ENCODE measurements at regions not wholly inside any gene's neighbourhood (a gene's known extent, or its start where the extent isn't known, plus 50 kb on each side); places are given as distances from the start of the nearest gene placed in this dataset.

DNA sequence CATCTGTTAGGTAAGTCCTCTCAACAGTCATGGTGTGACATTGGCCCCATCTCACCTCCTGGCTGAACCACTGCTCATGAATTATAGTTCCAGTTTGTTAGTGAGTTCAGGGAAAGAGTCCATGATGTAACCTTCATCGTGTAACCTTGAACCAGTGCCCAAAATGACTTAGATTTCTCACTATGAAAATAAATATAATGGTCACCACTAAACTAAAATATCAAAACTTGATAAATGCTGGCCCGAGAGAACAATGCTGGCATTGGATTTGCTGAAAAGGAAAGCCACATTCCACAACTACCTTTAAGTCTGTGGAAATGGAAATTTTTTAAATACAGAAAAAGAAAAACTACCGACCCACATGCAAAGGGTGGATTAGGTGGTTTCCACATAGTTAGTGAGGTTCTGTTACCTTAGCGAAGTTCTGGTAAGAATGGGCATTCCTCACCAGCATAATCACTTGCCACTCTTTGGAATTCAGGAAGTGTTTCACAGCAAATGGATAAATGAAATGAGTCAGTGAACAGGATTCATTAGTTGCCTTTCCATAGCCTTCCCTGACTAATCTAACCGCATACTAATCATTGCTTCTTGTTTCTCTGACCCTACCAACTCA lies 133.9 kb upstream of the CTAGE1 start:
- TF ChIP-seq, protein P1, sequence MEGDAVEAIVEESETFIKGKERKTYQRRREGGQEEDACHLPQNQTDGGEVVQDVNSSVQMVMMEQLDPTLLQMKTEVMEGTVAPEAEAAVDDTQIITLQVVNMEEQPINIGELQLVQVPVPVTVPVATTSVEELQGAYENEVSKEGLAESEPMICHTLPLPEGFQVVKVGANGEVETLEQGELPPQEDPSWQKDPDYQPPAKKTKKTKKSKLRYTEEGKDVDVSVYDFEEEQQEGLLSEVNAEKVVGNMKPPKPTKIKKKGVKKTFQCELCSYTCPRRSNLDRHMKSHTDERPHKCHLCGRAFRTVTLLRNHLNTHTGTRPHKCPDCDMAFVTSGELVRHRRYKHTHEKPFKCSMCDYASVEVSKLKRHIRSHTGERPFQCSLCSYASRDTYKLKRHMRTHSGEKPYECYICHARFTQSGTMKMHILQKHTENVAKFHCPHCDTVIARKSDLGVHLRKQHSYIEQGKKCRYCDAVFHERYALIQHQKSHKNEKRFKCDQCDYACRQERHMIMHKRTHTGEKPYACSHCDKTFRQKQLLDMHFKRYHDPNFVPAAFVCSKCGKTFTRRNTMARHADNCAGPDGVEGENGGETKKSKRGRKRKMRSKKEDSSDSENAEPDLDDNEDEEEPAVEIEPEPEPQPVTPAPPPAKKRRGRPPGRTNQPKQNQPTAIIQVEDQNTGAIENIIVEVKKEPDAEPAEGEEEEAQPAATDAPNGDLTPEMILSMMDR (IDR thresholded peaks at IDR 0.05; ENCODE audit: insufficient read depth, low read depth, low read length), result no peak
- no peak overlapping the region for H3K4me3 ChIP-seq (ENCODE audit: low read depth, low read length)
- peak; percentile 58 for DNase-seq (ENCODE audit: low read depth)

DNA sequence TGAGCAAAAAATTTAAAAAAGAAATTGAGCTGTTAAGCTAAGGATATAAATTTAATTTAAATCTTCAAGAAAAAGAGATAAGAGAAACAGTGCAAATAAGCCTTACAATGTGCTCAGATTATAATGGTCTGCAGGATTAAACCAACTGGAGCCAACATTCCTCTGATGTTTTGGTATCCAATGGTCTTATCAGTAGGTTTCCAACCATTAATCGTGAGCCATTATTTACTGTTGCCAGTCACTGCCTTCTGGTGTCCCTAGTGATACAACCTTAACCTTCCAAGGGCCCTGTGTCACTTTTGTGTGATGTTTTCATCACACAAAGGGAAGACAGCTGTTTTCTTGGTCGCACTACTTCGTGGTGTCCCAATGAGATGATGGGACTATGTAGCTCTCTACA lies 134.5 kb upstream of the CTAGE1 start:
- DNase-seq (ENCODE audit: low read depth), result peak; percentile 3
- H3K4me3 ChIP-seq (ENCODE audit: low read depth, low read length), result no peak overlapping the region
- TF ChIP-seq, protein P1 (IDR thresholded peaks at IDR 0.05; ENCODE audit: insufficient read depth, low read depth, low read length), result no peak

DNA sequence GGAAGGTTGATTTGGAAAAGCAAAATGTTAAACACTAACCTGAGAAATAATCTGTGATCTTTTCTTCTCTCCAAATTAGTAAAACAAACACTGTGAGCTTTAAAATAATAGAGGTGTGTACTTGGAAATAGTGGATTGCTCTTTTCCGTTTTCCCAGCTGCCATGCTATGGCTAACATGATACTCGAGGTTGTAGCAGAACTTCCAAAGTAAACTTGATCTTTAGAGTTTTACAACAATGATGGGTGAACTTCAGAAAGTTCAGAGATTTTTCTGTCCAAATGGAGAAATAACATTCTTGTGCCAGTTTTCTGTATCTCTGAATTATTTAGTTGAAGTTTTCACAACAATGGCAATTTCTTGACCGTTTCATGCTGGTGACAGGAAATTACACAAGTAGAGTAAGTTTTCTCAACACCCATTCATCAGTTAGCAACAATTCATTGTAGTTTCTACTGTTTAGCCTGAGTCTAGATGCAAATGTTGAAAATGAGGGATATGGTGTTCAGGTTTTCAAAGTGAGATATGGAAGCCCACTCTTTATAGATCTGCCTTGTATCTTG lies 135.3 kb upstream of the CTAGE1 start:
- TF ChIP-seq, protein P1 (IDR thresholded peaks at IDR 0.05; ENCODE audit: insufficient read depth, low read depth, low read length), result no peak
- no peak overlapping the region for H3K4me3 ChIP-seq (ENCODE audit: low read depth, low read length)
- DNase-seq (ENCODE audit: low read depth), result no peak

DNA sequence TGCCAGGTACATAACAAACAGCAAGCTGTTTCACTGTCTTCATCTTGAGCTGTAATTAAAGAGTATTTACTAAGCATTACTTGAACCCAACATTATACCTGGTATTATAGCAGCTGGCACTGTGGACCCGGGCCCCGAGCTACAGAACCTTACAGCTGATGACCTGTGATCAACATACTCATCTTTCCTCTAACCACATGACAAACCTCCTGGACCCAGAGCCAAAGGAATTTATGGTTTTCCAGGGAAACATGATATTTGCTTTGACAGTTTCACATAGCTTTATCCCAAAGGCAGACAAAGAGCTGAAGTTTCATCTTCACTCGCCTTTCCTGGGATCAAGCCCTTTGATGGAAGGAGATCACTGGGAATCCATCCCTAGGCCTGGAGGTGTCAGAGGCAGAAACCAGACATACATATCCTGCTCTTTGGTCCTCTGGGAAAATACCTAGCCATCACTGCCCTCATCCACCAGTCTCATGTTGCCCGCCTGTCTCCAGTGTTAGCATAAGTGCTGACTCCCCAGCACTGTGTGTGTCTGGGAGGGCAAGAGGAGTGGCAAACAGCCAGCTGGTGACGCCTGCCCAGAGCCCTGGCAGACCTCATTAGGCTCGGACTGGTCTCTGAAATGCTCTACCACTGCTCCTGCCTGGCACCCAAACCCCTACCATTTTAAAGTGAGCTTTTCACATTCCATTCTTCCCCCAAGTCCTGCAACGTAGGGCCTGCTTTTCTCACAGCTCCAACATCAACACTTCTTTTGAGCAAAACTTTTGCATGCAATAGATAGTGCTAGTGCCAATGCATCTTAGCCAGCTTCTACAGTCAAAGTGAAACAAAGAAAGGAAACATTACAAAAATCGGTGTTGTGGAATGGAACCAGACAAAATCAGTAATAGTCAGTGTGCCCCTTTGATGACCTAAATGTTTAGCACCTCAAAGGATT lies 138.8 kb upstream of the CTAGE1 start:
- DNase-seq (ENCODE audit: low read depth), result peak; percentile 21
- H3K4me3 ChIP-seq (ENCODE audit: low read depth, low read length), result no peak overlapping the region
- TF ChIP-seq, protein P1 (IDR thresholded peaks at IDR 0.05; ENCODE audit: insufficient read depth, low read depth, low read length), result no peak

DNA sequence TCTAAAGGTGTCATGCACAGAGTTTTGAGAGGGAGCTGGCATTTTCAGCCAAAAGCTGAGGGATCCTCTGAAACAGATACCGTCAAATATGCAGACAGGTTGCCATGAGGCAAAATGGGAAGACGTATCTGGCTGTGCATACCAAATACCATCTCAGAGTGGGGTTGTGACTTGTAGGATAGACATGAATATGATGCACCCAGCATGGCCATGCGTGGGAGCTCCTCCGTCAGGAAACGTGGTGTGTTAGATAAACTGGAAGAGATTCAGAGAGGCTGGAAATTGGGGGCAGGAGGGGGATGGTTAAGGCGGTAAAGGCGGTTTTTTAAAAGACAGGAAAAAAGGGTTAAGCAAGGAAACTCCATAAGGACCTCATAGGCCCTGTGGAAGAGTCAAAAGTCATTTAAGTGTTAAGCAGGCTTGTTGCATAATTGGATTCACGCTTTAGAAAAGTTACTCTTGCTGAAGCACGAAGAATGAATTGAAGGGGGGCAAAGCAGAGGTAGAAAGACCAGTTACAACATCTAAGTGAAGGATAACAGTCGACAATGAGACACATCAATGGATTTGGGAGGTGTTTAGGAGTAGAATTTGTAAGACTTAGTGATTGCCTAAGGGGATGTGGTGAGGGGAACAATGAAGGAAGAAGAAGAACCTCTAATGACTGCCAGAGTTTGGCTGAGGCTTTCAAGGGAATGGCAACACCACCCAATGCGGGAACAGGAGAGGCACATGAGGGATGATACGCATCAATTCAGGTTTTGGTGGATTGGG lies 139.6 kb upstream of the CTAGE1 start:
- DNase-seq (ENCODE audit: low read depth), result peak; percentile 4
- no peak overlapping the region for H3K4me3 ChIP-seq (ENCODE audit: low read depth, low read length)
- TF ChIP-seq, protein P1 (IDR thresholded peaks at IDR 0.05; ENCODE audit: insufficient read depth, low read depth, low read length), result no peak

DNA sequence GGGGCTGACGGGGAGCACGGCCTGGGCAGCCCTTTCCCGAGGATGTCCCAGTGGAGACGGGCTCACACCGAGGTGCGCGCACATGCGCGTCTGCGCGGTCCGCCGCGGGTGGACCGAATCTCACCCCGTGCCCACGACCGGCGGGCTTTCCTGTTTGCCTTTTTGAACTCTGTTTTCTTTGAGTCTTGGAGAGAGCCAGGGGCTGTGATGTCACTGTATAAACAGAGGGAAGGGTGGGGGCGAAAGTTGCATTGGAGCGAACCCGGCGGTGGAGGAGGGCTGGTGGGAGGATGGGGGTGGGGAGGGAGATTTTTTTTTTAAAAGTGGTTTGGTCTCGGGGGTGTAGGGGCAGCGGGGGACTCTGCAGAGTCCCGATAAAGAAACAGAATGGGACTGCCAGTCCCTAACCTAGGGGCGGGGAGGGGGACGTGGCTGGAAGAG lies 141.2 kb upstream of the CTAGE1 start:
- DNase-seq (ENCODE audit: low read depth), result peak; percentile 83
- peak overlapping the region; percentile 60 for H3K4me3 ChIP-seq (ENCODE audit: low read depth, low read length)
- TF ChIP-seq, protein P1 (IDR thresholded peaks at IDR 0.05; ENCODE audit: insufficient read depth, low read depth, low read length), result no peak
